ENCODE measurements at regions not wholly inside any gene's neighbourhood (a gene's known extent, or its start where the extent isn't known, plus 50 kb on each side); places are given as distances from the start of the nearest gene placed in this dataset.

GRCh38 chr1:112040891-112041740 is 51.6 kb upstream of the KCND3 start:
- Histone ChIP-seq H3K27ac (ENCODE audit: low read depth in 2 of 2, low read length in 2 of 2) (no peak overlapping the region), H3K36me3 (ENCODE audit: control insufficient read depth in 2 of 2, insufficient read depth in 2 of 2, low read length in 2 of 2) (no peaks in the 10 kb centered on the region), H3K4me1 (ENCODE audit: control insufficient read depth in 2 of 2, insufficient read depth in 2 of 2, low read length in 2 of 2) (no peaks in the 10 kb centered on the region), H3K9ac (ENCODE audit: low read depth in 1 of 2, low read length in 2 of 2) (no peak overlapping the region), H3K9me3 (ENCODE audit: control insufficient read depth in 2 of 2, low read length in 2 of 2) (no peaks in the 10 kb centered on the region), H3K27me3 (ENCODE audit: control insufficient read depth in 2 of 2, insufficient read depth in 2 of 2, low read length in 2 of 2) (peaks cover 0 to 3% of the 10 kb centered on the region in 2 donors), H3K4me3 (ENCODE audit: low read length in 2 of 2) (no peak overlapping the region)

DNA sequence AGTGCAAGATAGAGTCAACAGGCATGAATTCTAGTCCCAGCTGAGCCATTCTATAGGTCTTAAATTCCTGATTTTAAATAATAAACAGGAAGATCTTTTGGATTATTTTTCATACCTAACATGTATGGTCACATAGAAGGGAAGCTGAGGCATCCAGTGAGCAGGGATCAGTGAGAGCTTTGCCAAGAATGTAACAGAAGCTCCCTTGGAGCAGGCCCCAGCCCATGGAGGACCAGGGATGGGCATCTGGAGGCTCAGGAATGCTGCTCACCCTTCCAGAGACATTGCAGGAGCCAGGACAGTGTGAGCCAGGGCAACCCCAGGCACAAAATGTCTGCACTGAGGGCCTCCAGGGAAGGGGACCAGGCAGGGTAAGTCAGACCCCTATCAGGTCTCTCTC is 54.4 kb upstream of the KCND3 start:
- no peaks in the 10 kb centered on the region for H3K4me1 ChIP-seq (ENCODE audit: control insufficient read depth in 2 of 2, insufficient read depth in 2 of 2, low read length in 2 of 2)
- H3K36me3 ChIP-seq (ENCODE audit: control insufficient read depth in 2 of 2, insufficient read depth in 2 of 2, low read length in 2 of 2): no peaks in the 10 kb centered on the region
- no peak overlapping the region for H3K4me3 ChIP-seq (ENCODE audit: low read length in 2 of 2)
- no peak overlapping the region for H3K27ac ChIP-seq (ENCODE audit: low read depth in 2 of 2, low read length in 2 of 2)
- H3K27me3 ChIP-seq (ENCODE audit: control insufficient read depth in 2 of 2, insufficient read depth in 2 of 2, low read length in 2 of 2): peaks cover 0 to 3% of the 10 kb centered on the region in 2 donors
- H3K9me3 ChIP-seq (ENCODE audit: control insufficient read depth in 2 of 2, low read length in 2 of 2): no peaks in the 10 kb centered on the region
- H3K9ac ChIP-seq (ENCODE audit: low read depth in 1 of 2, low read length in 2 of 2): no peak overlapping the region

- H3K36me3 ChIP-seq (ENCODE audit: control insufficient read depth in 2 of 2, insufficient read depth in 2 of 2, low read length in 2 of 2): no peaks in the 10 kb centered on the region
- no peak overlapping the region for H3K27ac ChIP-seq (ENCODE audit: low read depth in 2 of 2, low read length in 2 of 2)
- H3K4me1 ChIP-seq (ENCODE audit: control insufficient read depth in 2 of 2, insufficient read depth in 2 of 2, low read length in 2 of 2): no peaks in the 10 kb centered on the region
- H3K9me3 ChIP-seq (ENCODE audit: control insufficient read depth in 2 of 2, low read length in 2 of 2): no peaks in the 10 kb centered on the region
- peaks cover 0 to 3% of the 10 kb centered on the region in 2 donors for H3K27me3 ChIP-seq (ENCODE audit: control insufficient read depth in 2 of 2, insufficient read depth in 2 of 2, low read length in 2 of 2)
- no peak overlapping the region for H3K4me3 ChIP-seq (ENCODE audit: low read length in 2 of 2)
- no peak overlapping the region for H3K9ac ChIP-seq (ENCODE audit: low read depth in 1 of 2, low read length in 2 of 2)
Measured at GRCh38 chr1:112044745-112045144, 55.3 kb upstream of the KCND3 start.

DNA sequence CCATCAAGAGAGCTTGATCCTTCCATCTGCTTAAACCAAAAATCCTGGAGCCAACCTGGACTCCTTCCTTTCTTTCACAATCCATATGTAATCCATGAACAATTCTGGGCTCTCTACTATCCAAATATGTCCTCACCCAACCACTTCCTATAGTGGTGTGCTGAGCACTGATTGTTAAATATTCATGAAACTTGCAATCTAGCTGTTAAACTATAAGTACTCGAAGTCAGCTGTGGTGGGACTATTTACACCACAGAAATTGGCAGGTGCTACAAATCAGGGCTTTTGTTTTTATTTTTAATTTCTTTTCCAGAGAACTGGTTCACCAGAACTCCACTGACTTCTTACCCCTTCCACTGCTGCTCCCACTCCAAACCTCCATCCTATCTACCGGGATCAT is 57.2 kb upstream of the KCND3 start:
- H3K9me3 ChIP-seq (ENCODE audit: control insufficient read depth in 2 of 2, low read length in 2 of 2): no peaks in the 10 kb centered on the region
- no peaks in the 10 kb centered on the region for H3K36me3 ChIP-seq (ENCODE audit: control insufficient read depth in 2 of 2, insufficient read depth in 2 of 2, low read length in 2 of 2)
- no peaks in the 10 kb centered on the region for H3K4me1 ChIP-seq (ENCODE audit: control insufficient read depth in 2 of 2, insufficient read depth in 2 of 2, low read length in 2 of 2)
- no peaks in the 10 kb centered on the region for H3K27me3 ChIP-seq (ENCODE audit: control insufficient read depth in 2 of 2, insufficient read depth in 2 of 2, low read length in 2 of 2)
- H3K27ac ChIP-seq (ENCODE audit: low read depth in 2 of 2, low read length in 2 of 2): no peak overlapping the region
- H3K9ac ChIP-seq (ENCODE audit: low read depth in 1 of 2, low read length in 2 of 2): no peak overlapping the region
- H3K4me3 ChIP-seq (ENCODE audit: low read length in 2 of 2): no peak overlapping the region

DNA sequence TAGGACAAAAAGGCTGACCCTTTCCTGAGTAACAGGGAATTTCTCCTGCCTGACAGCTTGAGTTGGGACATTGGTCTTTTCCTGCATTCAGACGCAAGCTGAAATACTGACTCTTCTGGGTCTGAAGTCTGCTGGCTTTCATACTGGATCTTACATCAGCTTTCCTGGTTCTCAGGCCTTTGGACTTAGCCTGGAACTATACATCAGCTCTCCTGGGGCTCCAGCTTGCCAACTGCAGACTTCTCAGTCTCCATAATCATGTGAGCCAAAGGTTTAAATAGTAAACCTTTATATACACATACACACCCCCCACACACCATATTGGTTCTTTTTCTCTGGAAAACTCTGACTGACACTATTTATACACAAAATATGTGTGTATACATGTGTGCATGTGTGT is 59.0 kb upstream of the KCND3 start:
- H3K27me3 ChIP-seq (ENCODE audit: control insufficient read depth in 2 of 2, insufficient read depth in 2 of 2, low read length in 2 of 2): no peaks in the 10 kb centered on the region
- H3K9ac ChIP-seq (ENCODE audit: low read depth in 1 of 2, low read length in 2 of 2): no peak overlapping the region
- no peaks in the 10 kb centered on the region for H3K9me3 ChIP-seq (ENCODE audit: control insufficient read depth in 2 of 2, low read length in 2 of 2)
- no peak overlapping the region for H3K27ac ChIP-seq (ENCODE audit: low read depth in 2 of 2, low read length in 2 of 2)
- H3K4me1 ChIP-seq (ENCODE audit: control insufficient read depth in 2 of 2, insufficient read depth in 2 of 2, low read length in 2 of 2): no peaks in the 10 kb centered on the region
- H3K36me3 ChIP-seq (ENCODE audit: control insufficient read depth in 2 of 2, insufficient read depth in 2 of 2, low read length in 2 of 2): no peaks in the 10 kb centered on the region
- H3K4me3 ChIP-seq (ENCODE audit: low read length in 2 of 2): no peak overlapping the region

DNA sequence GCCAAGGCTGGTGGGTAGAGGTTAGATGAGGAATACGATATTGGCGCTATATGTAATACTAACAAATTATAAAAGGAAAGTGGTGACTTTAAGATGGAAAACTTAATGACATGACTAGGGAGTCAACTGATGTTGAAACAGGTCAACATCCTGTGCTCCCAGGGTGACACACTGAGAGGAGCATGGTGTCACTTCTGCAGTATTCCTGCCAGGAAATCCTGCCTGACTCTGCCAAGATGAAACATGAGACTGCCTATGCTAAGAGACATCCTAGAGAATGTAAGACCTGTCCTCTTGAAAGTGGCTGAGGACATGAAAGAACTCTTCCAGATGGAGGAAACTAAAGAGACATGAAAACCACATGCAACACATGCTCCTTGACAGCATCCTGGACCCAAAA is 65.0 kb upstream of the KCND3 start:
- H3K27ac ChIP-seq (ENCODE audit: low read depth in 2 of 2, low read length in 2 of 2): no peak overlapping the region
- no peaks in the 10 kb centered on the region for H3K36me3 ChIP-seq (ENCODE audit: control insufficient read depth in 2 of 2, insufficient read depth in 2 of 2, low read length in 2 of 2)
- no peaks in the 10 kb centered on the region for H3K9me3 ChIP-seq (ENCODE audit: control insufficient read depth in 2 of 2, low read length in 2 of 2)
- H3K27me3 ChIP-seq (ENCODE audit: control insufficient read depth in 2 of 2, insufficient read depth in 2 of 2, low read length in 2 of 2): peaks cover 0 to 3% of the 10 kb centered on the region in 2 donors
- H3K4me3 ChIP-seq (ENCODE audit: low read length in 2 of 2): no peak overlapping the region
- no peak overlapping the region for H3K9ac ChIP-seq (ENCODE audit: low read depth in 1 of 2, low read length in 2 of 2)
- no peaks in the 10 kb centered on the region for H3K4me1 ChIP-seq (ENCODE audit: control insufficient read depth in 2 of 2, insufficient read depth in 2 of 2, low read length in 2 of 2)

DNA sequence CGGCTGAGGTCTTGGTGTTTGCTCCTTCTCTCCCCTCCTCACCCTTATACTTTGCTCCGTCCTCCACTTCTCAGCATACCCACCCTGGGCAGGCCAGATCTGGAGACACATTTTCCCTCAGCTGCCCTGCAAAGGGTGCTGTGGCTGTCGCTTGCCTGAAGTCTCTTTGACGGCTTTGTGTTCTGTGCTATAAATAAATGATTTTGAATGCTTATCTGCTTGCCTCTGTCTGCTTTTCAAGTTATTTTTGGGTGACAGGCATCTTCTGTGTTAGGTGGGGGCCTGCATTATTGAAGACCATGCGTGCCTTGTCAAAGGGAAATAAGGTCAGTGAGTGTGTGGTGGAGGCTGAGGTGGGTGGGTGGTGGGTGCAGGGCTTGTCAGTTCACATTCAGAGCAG is 66.9 kb upstream of the KCND3 start:
- Histone ChIP-seq H3K9ac (ENCODE audit: low read depth in 1 of 2, low read length in 2 of 2) (no peak overlapping the region), H3K4me3 (ENCODE audit: low read length in 2 of 2) (no peak overlapping the region), H3K4me1 (ENCODE audit: control insufficient read depth in 2 of 2, insufficient read depth in 2 of 2, low read length in 2 of 2) (no peaks in the 10 kb centered on the region), H3K27me3 (ENCODE audit: control insufficient read depth in 2 of 2, insufficient read depth in 2 of 2, low read length in 2 of 2) (peaks cover 0 to 3% of the 10 kb centered on the region in 2 donors), H3K36me3 (ENCODE audit: control insufficient read depth in 2 of 2, insufficient read depth in 2 of 2, low read length in 2 of 2) (no peaks in the 10 kb centered on the region), H3K9me3 (ENCODE audit: control insufficient read depth in 2 of 2, low read length in 2 of 2) (no peaks in the 10 kb centered on the region), H3K27ac (ENCODE audit: low read depth in 2 of 2, low read length in 2 of 2) (no peak overlapping the region)

DNA sequence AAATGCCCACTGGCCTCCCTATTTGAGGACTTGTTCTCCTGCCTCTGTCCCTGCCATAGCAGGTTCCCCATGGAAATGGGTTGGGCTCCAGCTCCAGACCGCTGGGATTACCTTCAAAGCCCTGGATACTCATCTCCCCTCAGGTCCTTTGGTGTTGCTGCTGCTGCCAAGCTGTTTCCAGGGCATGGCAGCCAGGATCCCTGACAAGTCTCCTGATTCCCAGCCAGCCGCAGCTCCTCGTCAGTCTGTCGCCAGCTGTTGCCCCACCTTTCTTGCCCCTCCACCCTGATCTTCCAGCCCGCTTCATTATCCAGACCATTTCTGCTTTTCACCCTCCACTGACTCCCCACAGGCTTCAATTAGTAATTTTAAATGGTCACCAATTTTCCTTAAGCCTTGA is 68.3 kb upstream of the KCND3 start:
- Histone ChIP-seq H3K36me3 (ENCODE audit: control insufficient read depth in 2 of 2, insufficient read depth in 2 of 2, low read length in 2 of 2) (no peaks in the 10 kb centered on the region), H3K27ac (ENCODE audit: low read depth in 2 of 2, low read length in 2 of 2) (no peak overlapping the region), H3K9me3 (ENCODE audit: control insufficient read depth in 2 of 2, low read length in 2 of 2) (no peaks in the 10 kb centered on the region), H3K4me3 (ENCODE audit: low read length in 2 of 2) (no peak overlapping the region), H3K27me3 (ENCODE audit: control insufficient read depth in 2 of 2, insufficient read depth in 2 of 2, low read length in 2 of 2) (peaks cover 0 to 3% of the 10 kb centered on the region in 2 donors), H3K9ac (ENCODE audit: low read depth in 1 of 2, low read length in 2 of 2) (no peak overlapping the region), H3K4me1 (ENCODE audit: control insufficient read depth in 2 of 2, insufficient read depth in 2 of 2, low read length in 2 of 2) (no peaks in the 10 kb centered on the region)

GRCh38 chr1:112058815-112059450 is 69.5 kb upstream of the KCND3 start:
- Histone ChIP-seq H3K36me3 (ENCODE audit: control insufficient read depth in 2 of 2, insufficient read depth in 2 of 2, low read length in 2 of 2) (no peaks in the 10 kb centered on the region), H3K9me3 (ENCODE audit: control insufficient read depth in 2 of 2, low read length in 2 of 2) (no peaks in the 10 kb centered on the region), H3K4me3 (ENCODE audit: low read length in 2 of 2) (no peak overlapping the region), H3K27me3 (ENCODE audit: control insufficient read depth in 2 of 2, insufficient read depth in 2 of 2, low read length in 2 of 2) (peaks cover 0 to 3% of the 10 kb centered on the region in 2 donors), H3K4me1 (ENCODE audit: control insufficient read depth in 2 of 2, insufficient read depth in 2 of 2, low read length in 2 of 2) (no peaks in the 10 kb centered on the region), H3K27ac (ENCODE audit: low read depth in 2 of 2, low read length in 2 of 2) (no peak overlapping the region), H3K9ac (ENCODE audit: low read depth in 1 of 2, low read length in 2 of 2) (no peak overlapping the region)

DNA sequence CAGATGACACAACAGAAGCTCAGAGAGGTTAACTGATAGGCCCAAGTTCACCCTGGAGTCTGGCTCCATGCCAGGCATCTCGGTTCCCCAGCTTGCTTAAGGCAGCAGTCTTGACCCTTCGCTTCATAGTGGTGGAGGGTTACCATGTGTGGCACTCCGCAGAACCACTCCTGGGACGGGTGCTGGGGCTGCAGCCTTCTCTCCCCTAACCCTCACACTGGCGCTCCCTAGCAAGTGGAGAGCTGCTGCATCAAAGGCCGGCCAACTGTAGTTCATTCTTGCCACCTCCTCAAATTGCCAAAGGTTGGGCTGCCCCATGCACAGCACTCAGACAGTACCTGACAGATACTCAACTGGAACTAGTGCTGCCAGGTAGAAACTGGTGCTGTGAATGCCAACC is 70.2 kb upstream of the KCND3 start:
- Histone ChIP-seq H3K4me1 (ENCODE audit: control insufficient read depth in 2 of 2, insufficient read depth in 2 of 2, low read length in 2 of 2) (no peaks in the 10 kb centered on the region), H3K4me3 (ENCODE audit: low read length in 2 of 2) (no peak overlapping the region), H3K9me3 (ENCODE audit: control insufficient read depth in 2 of 2, low read length in 2 of 2) (no peaks in the 10 kb centered on the region), H3K36me3 (ENCODE audit: control insufficient read depth in 2 of 2, insufficient read depth in 2 of 2, low read length in 2 of 2) (no peaks in the 10 kb centered on the region), H3K27ac (ENCODE audit: low read depth in 2 of 2, low read length in 2 of 2) (no peak overlapping the region), H3K27me3 (ENCODE audit: control insufficient read depth in 2 of 2, insufficient read depth in 2 of 2, low read length in 2 of 2) (peaks cover 0 to 3% of the 10 kb centered on the region in 2 donors), H3K9ac (ENCODE audit: low read depth in 1 of 2, low read length in 2 of 2) (no peak overlapping the region)
